ENCODE measurements at regions not wholly inside any gene's neighbourhood (a gene's known extent, or its start where the extent isn't known, plus 50 kb on each side); places are given as distances from the start of the nearest gene placed in this dataset.

- FAIRE-seq (no peak), ATAC-seq (no peak), DNase-seq (ENCODE audit: low spot score) (no peak)
- H3K4me3 ChIP-seq (replicated peaks in 1 of 3; ENCODE audit: insufficient read depth in 1 of 3, low read depth in 2 of 3, low read length in 3 of 3): no peak overlapping the region
- H3K9ac ChIP-seq (ENCODE audit: insufficient read depth, low read depth, low read length): no peak overlapping the region
- 9% methylated on average over 2 of the region's 2 CpGs for WGBS (ENCODE audit: low lambda C conversion rate)
- H3K79me2 ChIP-seq (ENCODE audit: insufficient read depth, low read length): no peaks in the 10 kb centered on the region
- no peaks in the 10 kb centered on the region for H3K27me3 ChIP-seq (ENCODE audit: control insufficient read depth in 1 of 2, insufficient read depth in 2 of 2, low read length in 2 of 2)
- in situ Hi-C loops (cut with HindIII; ENCODE audit: extremely low pct_ligation_motif_present, low pct_unique_long_range_greater_than_20kb): no loop called here
- ChIA-PET POLR2A (no interaction called here), CTCF (ENCODE audit: low intra/inter-chr PET ratio, low total read pairs) (no interaction called here)
- H3K4me2 ChIP-seq (ENCODE audit: low read depth, low read length): no peak overlapping the region
- TF ChIP-seq GATAD2A (CRISPR knock-in tag; IDR thresholded peaks at IDR 0.05) (no peak), ZSCAN12 (CRISPR knock-in tag; IDR thresholded peaks at IDR 0.05) (no peak), GFI1 (CRISPR knock-in tag; IDR thresholded peaks at IDR 0.05; ENCODE audit: borderline replicate concordance) (no peak), NFE2L1 (CRISPR knock-in tag; IDR thresholded peaks at IDR 0.05; ENCODE audit: borderline replicate concordance) (no peak), KDM3A (CRISPR knock-in tag; IDR thresholded peaks at IDR 0.05; ENCODE audit: low read depth) (no peak), ATF4 (CRISPR knock-in tag; IDR thresholded peaks at IDR 0.05) (no peak), YEATS4 (CRISPR knock-in tag; IDR thresholded peaks at IDR 0.05; ENCODE audit: borderline replicate concordance) (no peak), TIGD3 (CRISPR knock-in tag; IDR thresholded peaks at IDR 0.05; ENCODE audit: borderline replicate concordance) (no peak), ZNF652 (CRISPR knock-in tag; IDR thresholded peaks at IDR 0.05; ENCODE audit: borderline replicate concordance, low read depth) (no peak), PRDM4 (CRISPR knock-in tag; IDR thresholded peaks at IDR 0.05; ENCODE audit: borderline replicate concordance) (no peak), NBN (conservative IDR thresholded peaks at IDR 0.05) (no peak), ZEB1 (IDR thresholded peaks at IDR 0.05; ENCODE audit: insufficient replicate concordance, low read depth) (no peak), ZNF564 (CRISPR knock-in tag; IDR thresholded peaks at IDR 0.05) (no peak), ZNF234 (CRISPR knock-in tag; conservative IDR thresholded peaks at IDR 0.05) (no peak), RELA (CRISPR knock-in tag; IDR thresholded peaks at IDR 0.05) (no peak)
- TF ChIP-seq, protein P1, sequence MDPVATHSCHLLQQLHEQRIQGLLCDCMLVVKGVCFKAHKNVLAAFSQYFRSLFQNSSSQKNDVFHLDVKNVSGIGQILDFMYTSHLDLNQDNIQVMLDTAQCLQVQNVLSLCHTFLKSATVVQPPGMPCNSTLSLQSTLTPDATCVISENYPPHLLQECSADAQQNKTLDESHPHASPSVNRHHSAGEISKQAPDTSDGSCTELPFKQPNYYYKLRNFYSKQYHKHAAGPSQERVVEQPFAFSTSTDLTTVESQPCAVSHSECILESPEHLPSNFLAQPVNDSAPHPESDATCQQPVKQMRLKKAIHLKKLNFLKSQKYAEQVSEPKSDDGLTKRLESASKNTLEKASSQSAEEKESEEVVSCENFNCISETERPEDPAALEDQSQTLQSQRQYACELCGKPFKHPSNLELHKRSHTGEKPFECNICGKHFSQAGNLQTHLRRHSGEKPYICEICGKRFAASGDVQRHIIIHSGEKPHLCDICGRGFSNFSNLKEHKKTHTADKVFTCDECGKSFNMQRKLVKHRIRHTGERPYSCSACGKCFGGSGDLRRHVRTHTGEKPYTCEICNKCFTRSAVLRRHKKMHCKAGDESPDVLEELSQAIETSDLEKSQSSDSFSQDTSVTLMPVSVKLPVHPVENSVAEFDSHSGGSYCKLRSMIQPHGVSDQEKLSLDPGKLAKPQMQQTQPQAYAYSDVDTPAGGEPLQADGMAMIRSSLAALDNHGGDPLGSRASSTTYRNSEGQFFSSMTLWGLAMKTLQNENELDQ (CRISPR knock-in tag; IDR thresholded peaks at IDR 0.05; ENCODE audit: borderline replicate concordance): no peak
- no peak overlapping the region for H2AFZ ChIP-seq (ENCODE audit: low read length)
- intact Hi-C loops (cut with micrococcal nuclease; ENCODE audit: unreplicated experiment): no loop called here
- H4K20me1 ChIP-seq (ENCODE audit: insufficient read depth, low read length): no peaks in the 10 kb centered on the region
- BruUV-seq (replicated peaks): no TSS peak
- H3K27ac ChIP-seq (ENCODE audit: extremely low read length, insufficient read depth, low read length): no peak overlapping the region
- H3K9me3 ChIP-seq (ENCODE audit: low read length): no peaks in the 10 kb centered on the region
- no peaks in the 10 kb centered on the region for H3K36me3 ChIP-seq (replicated peaks in 1 of 2; ENCODE audit: control insufficient read depth in 1 of 2, insufficient read depth in 2 of 2, low read length in 2 of 2)
- no peaks in the 10 kb centered on the region for H3K4me1 ChIP-seq (ENCODE audit: insufficient read depth, low read length)
Observed at GRCh38 chr13:48798180-48798579, 144.5 kb downstream of the CYSLTR2 start.

Measured in HepG2 (cell line).